NB4 (cell line): ENCODE measurements at regions not wholly inside any gene's neighbourhood (a gene's known extent, or its start where the extent isn't known, plus 50 kb on each side); places are given as distances from the start of the nearest gene placed in this dataset.

Source experiments
- CTCF ChIP-seq: IDR thresholded peaks from one replicate; pipeline ENCODE4 v1.5.1; 2012; ENCODE audit warnings: low read depth, low read length
- MYC ChIP-seq: IDR thresholded peaks from 2 replicates; pipeline ENCODE4 v1.6.1; 2011; ENCODE audit warnings: low read depth, low read length
- POLR2A ChIP-seq: IDR thresholded peaks from 2 replicates; pipeline ENCODE4 v1.6.1; 2011; ENCODE audit warnings: mild to moderate bottlenecking; ENCODE audit not compliant: insufficient read length; ENCODE audit errors: extremely low read depth

GRCh38 chr6:22043284-22043962, 253.4 kb downstream of the PRL start:
- TF ChIP-seq CTCF = no peak
- no peak for TF ChIP-seq POLR2A
- no peak for TF ChIP-seq MYC
